ENCODE measurements at regions not wholly inside any gene's neighbourhood (a gene's known extent, or its start where the extent isn't known, plus 50 kb on each side); places are given as distances from the start of the nearest gene placed in this dataset.

GRCh38 chr13:50456111-50456510 is 387.4 kb downstream of the DLEU7 start:
- Histone ChIP-seq H3K27ac (no peak overlapping the region), H3K9me3 (no peaks in the 10 kb centered on the region), H3K36me3 (no peaks in the 10 kb centered on the region), H3K4me1 (replicated peaks) (no peaks in the 10 kb centered on the region), H3K27me3 (replicated peaks; ENCODE audit: insufficient read depth) (no peaks in the 10 kb centered on the region), H3K4me3 (no peak overlapping the region)
- WGBS: 50% methylated on average over 3 of the region's 3 CpGs
- TF ChIP-seq POLR2A (IDR thresholded peaks at IDR 0.05) (no peak), POLR2AphosphoS5 (IDR thresholded peaks at IDR 0.05) (no peak)
- TF ChIP-seq, protein P1, sequence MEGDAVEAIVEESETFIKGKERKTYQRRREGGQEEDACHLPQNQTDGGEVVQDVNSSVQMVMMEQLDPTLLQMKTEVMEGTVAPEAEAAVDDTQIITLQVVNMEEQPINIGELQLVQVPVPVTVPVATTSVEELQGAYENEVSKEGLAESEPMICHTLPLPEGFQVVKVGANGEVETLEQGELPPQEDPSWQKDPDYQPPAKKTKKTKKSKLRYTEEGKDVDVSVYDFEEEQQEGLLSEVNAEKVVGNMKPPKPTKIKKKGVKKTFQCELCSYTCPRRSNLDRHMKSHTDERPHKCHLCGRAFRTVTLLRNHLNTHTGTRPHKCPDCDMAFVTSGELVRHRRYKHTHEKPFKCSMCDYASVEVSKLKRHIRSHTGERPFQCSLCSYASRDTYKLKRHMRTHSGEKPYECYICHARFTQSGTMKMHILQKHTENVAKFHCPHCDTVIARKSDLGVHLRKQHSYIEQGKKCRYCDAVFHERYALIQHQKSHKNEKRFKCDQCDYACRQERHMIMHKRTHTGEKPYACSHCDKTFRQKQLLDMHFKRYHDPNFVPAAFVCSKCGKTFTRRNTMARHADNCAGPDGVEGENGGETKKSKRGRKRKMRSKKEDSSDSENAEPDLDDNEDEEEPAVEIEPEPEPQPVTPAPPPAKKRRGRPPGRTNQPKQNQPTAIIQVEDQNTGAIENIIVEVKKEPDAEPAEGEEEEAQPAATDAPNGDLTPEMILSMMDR (IDR thresholded peaks at IDR 0.05): no peak
- no peak for DNase-seq (ENCODE audit: low spot score)
- intact Hi-C loops (cut with DNase I): no loop called here

- Histone ChIP-seq H3K27me3 (replicated peaks; ENCODE audit: insufficient read depth) (no peaks in the 10 kb centered on the region), H3K4me1 (replicated peaks) (no peaks in the 10 kb centered on the region), H3K27ac (no peak overlapping the region), H3K9me3 (no peaks in the 10 kb centered on the region), H3K36me3 (no peaks in the 10 kb centered on the region), H3K4me3 (no peak overlapping the region)
- 94% methylated on average over 5 of the region's 5 CpGs for WGBS
- DNase-seq (ENCODE audit: low spot score): no peak
- TF ChIP-seq, protein P1 (IDR thresholded peaks at IDR 0.05): no peak
- intact Hi-C loops (cut with DNase I): no loop called here
Observed at GRCh38 chr13:50457415-50458393, 385.8 kb downstream of the DLEU7 start.

- TF ChIP-seq POLR2AphosphoS5 (IDR thresholded peaks at IDR 0.05) (no peak), POLR2A (IDR thresholded peaks at IDR 0.05) (no peak)
- TF ChIP-seq, protein P1 (IDR thresholded peaks at IDR 0.05): no peak
- H3K36me3 ChIP-seq: no peaks in the 10 kb centered on the region
- no peaks in the 10 kb centered on the region for H3K4me1 ChIP-seq (replicated peaks)
- no peaks in the 10 kb centered on the region for H3K9me3 ChIP-seq
- intact Hi-C loops (cut with DNase I): no loop called here
- H3K27me3 ChIP-seq (replicated peaks; ENCODE audit: insufficient read depth): no peaks in the 10 kb centered on the region
- WGBS: 83% methylated on average over 2 of the region's 2 CpGs
- no peak for DNase-seq (ENCODE audit: low spot score)
- H3K4me3 ChIP-seq: no peak overlapping the region
- no peak overlapping the region for H3K27ac ChIP-seq
Observed at GRCh38 chr13:50459046-50459445, 384.4 kb downstream of the DLEU7 start.

DNA sequence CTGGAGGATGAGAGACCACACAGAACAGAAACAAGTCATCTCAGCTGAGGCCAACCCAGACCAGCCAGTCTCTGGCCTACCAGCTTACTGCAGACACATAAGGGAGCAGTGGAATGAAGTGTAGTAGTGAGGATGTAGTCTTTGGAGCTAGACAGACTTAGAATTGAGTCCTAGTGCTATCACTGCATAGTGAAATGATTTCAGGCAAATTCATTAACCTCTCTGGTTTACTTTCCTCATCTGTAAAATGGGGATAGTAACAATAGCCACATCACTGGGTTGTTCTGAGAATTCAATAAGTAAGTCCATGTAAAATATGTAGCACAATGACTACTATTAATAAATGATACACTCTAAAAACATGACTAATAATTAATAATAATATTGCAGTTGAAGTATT is 383.8 kb downstream of the DLEU7 start:
- Histone ChIP-seq H3K9me3 (no peaks in the 10 kb centered on the region), H3K27ac (no peak overlapping the region), H3K27me3 (replicated peaks; ENCODE audit: insufficient read depth) (no peaks in the 10 kb centered on the region), H3K4me3 (no peak overlapping the region), H3K36me3 (no peaks in the 10 kb centered on the region), H3K4me1 (replicated peaks) (no peaks in the 10 kb centered on the region)
- DNase-seq (ENCODE audit: low spot score): no peak
- TF ChIP-seq, protein P1 (IDR thresholded peaks at IDR 0.05): no peak
- TF ChIP-seq POLR2AphosphoS5 (IDR thresholded peaks at IDR 0.05) (no peak), POLR2A (IDR thresholded peaks at IDR 0.05) (no peak)
- intact Hi-C loops (cut with DNase I): no loop called here

DNA sequence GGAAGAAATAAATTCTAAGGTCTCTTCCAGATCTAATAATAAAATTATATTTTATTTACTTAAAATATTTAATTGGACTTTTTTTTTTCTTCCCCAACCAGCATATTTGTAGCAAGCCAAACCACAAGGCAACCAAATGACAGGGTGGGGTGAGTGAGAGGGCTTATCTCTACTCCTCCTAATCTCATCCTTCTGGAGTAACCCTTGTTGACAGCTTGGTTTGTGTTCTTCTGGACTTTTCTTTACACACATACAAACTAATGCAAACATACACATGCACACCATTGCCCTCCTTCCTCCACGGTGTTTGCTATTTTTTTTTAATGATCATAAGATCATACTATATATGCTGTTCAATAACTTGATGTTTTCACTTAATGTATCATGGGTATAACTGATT is 383.1 kb downstream of the DLEU7 start:
- no peaks in the 10 kb centered on the region for H3K27me3 ChIP-seq (replicated peaks; ENCODE audit: insufficient read depth)
- DNase-seq (ENCODE audit: low spot score): no peak
- H3K4me3 ChIP-seq: no peak overlapping the region
- no peaks in the 10 kb centered on the region for H3K9me3 ChIP-seq
- H3K27ac ChIP-seq: no peak overlapping the region
- no peaks in the 10 kb centered on the region for H3K4me1 ChIP-seq (replicated peaks)
- 69% methylated on average over 1 of the region's 1 CpG for WGBS
- no peaks in the 10 kb centered on the region for H3K36me3 ChIP-seq
- TF ChIP-seq POLR2A (IDR thresholded peaks at IDR 0.05): no peak
- no peak for TF ChIP-seq POLR2AphosphoS5 (IDR thresholded peaks at IDR 0.05)
- TF ChIP-seq, protein P1 (IDR thresholded peaks at IDR 0.05): no peak
- intact Hi-C loops (cut with DNase I): no loop called here

Measured in prostate gland (tissue), 2 donors.